ENCODE measurements at regions not wholly inside any gene's neighbourhood (a gene's known extent, or its start where the extent isn't known, plus 50 kb on each side); places are given as distances from the start of the nearest gene placed in this dataset.
"Not testable (repeated sequence)": the region's sequence is repeated elsewhere in the genome, so short reads cannot be mapped to it uniquely, and the experiment has no call there.

DNA sequence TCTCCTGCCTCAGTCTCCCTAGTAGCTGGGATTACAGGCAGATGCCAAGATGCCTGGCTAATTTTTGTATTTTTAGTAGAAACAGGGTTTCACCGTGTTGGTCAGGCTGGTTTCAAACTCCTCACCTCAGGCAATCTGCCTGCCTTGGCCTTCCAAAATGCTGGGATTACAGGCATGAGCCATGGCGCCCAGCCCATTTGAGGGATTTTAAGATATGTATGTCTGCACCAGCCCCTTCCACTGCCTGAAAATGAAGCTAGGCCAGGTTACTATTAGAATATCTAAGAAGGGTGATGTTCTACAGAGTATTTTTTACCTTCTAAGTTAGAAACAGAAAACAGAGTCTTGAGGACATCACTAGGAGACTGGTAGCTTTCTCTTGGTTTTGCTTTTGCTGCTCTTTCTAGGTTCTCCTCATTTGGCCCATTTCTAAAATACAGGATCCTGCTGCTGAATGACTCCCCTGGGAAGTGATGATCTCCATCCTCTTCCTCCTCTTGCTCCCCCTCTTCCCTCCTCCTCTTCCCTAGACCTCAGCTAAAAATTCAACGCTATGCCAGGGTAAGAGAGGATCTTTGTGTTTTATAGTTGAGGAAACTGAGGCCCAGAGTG lies 118.5 kb downstream of the MYCN start:
- DNase-seq = no peak

DNA sequence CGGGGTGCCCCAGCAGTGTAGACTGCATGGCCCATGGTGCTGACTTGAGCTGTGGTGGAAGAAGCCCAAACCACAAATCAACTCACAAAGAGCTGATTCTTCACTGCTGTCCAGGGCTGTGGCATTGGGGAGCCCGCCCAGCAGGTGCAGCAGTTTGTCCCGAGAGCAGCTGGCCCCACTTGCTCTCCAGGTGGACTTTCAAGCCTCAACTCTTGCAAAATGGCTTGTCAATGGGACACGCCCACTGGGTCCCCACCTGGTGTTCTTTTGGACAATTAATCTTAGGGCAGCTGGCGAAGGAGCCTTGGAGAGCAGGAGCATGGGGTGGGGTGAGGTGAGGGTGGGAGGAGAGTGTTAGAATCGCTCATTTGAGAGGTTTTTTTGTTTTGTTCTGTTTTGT lies 117.9 kb downstream of the MYCN start:
- DNase-seq = no peak

DNA sequence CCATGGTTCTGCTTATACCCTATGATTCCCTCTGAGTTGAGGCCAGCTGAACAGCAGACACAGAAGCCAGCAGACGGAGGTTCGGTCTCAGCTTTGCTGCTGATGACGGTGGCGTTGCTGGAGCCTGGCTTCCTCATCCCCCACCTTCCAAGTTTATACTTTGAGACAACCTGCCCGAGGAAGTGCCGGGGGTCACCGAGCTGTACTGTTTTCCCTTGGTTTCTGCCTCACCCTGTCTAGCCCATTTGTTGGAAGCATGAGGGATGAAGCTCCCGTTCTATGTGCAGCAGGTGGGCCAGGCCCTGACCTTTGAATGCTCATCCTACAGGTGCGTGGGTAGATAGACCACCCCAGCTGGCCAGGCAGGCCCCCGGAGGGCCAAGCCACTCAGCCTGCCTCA lies 117.3 kb downstream of the MYCN start:
- no peak for DNase-seq

DNA sequence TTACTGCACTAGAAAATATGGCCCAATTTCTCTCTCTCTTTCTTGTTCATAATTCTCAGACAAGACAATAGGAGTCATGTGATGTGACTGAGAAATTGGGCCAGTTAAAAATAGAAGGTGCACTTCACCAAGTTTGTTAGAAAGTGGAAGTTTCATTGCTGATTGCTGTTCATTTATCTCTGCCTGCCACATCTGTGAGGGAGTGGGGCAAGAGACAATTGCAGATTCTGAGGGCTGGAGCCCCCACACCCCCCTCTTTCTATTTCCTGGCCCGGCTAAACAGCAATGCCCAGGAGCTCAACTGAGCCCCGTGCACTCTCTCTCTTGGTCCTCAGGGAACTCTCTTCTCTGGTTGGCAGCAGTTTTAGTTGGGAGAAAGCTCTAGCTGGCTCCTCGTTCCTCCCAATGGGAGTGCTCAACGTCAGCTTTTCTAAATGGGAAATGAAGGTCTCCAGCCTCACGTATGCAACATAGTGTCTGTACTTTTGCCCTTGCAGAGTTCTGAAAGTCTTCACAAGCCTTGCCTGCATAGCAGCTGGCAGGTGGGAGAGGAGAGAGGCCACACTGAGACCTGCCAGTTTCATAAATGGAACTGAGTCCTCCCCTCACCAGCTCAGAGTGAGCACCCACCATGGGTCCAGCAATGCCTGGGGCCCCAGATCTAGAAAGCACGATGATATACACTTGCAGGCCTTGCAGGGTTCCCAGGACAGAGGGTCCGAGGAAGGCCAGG lies 115.7 kb downstream of the MYCN start:
- DNase-seq = no peak

GRCh38 chr2:16053437-16054257 lies 113.3 kb downstream of the MYCN start:
- no peak for DNase-seq

DNA sequence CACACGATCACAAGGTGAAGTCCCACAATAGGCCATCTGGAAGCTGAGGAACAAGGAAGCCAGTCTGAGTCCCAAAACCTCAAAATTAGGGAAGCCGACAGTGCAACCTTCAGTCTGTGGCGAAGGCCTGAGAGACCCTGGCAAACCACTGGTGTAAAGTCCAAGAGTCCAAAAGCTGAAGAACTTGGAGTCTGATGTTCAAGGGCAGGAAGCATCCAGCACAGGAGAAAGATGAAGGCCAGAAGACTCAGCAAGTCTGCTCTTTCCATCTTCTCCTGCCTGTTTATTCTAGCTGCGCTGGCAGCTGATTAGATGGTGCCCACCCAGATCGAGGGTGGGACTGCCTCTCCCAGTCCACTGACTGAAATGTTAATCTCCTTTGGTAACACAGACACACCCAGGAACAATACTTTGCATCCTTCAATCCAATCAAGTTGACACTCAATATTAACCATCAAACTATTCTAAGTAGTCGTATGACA lies 112.3 kb downstream of the MYCN start:
- not testable (repeated sequence) for DNase-seq

DNA sequence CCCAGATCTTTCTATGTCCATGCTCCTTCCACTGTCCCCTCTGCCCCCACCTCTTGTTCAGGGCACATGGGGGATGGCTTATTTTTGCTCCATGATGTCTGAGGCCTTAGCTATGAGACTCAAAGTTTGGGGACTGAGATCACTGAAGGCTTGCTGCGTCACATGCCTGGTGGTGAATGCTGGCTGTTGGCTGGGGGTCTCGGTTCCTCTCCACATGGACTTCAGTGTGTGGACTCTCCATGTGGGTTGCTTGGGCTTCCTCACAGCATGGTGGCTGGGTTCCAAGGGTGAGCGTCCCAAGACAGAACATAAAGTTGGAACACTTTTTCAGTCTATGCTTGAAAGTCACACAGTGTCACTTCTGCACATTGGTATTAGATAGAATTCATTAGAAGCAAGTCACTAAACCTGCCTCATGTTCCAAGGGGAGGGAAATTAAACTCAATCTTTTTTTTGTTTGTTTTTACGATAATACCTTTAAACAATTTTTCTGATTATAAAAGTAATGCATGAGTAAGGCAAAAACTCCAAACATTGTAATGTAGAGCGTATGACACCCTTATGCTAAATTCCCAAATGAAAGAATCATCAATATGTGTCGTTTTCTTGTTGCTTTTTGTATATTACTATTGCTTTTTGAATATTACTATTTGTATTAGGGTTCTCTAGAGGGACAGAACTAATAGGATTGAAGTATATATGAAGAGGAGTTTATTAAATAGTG lies 111.7 kb downstream of the MYCN start:
- no peak for DNase-seq

- DNase-seq = no peak
These were observed 110.6 kb downstream of the MYCN start for GRCh38 chr2:16050908-16051489.

DNA sequence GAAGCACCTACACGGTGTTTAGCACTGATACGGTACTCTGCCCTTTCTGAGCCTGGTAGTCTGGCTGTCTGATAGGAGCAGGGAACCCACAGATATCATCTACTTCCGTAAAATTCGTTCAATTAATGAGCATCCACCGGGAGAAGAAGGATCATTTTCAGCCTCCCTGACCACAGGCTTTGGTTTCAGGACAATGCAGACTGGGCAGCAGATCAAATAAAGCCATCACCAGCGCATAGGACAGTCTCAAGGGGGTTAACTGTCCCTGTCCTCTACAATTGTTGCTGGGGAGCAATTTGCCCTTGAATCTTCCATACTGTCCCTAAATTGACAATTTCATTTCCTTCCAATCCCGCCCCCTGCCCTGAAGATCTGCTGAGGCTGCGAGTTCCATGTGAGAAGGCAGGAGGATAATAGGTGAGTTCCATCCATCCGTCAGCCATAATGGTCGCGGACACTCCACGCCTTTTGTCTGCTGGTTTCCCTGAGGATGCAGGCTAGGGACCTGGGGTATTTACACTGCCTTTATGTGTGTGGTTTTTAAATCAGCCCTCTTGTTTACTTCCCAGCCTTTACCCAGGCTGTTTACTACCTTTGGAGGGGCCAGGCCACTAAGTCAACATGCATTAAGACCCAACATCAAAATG lies 110.0 kb downstream of the MYCN start:
- DNase-seq = no peak

DNA sequence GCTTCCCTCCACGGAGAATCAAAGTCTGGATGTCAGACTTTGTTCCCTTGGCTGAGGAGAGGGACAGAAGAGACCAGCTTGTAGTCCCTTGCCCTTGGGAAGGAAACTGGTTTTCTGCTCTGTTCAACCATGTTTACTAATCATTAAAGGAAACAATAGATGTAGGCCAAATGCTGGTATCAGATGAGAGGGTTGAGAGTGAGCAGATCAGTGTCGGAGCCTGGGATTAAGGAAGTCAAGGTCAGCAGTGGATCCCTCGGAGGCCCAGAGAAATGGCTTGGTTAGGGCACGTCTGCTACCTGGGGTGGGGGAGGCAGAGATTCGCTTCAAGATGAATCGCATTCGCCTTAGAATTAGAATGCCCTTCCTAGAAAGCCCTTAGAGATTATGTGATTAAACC lies 109.1 kb downstream of the MYCN start:
- DNase-seq = no peak

- no peak for DNase-seq
These were observed 108.1 kb downstream of the MYCN start for GRCh38 chr2:16048466-16048865.

DNA sequence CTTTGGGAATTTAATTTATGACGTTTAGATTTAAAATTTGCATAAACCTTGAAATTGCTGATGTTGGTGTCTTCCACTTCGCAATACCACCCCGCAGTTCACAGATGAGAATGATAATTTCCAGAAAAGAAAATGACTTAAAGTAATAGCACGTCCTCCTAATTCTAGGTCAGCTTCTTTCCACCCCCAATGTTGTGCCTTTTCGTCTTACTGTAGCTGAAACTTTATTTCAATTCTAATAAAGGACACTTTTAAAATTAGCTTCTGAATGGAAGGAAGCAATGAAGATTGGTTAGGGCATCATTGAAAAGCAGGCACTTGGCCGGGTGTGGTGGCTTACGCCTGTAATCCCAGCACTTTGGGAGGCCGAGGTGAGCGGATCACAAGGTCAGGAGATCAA lies 107.4 kb downstream of the MYCN start:
- no peak for DNase-seq

- no peak for DNase-seq
These were observed 106.3 kb downstream of the MYCN start for GRCh38 chr2:16046649-16047048.

DNA sequence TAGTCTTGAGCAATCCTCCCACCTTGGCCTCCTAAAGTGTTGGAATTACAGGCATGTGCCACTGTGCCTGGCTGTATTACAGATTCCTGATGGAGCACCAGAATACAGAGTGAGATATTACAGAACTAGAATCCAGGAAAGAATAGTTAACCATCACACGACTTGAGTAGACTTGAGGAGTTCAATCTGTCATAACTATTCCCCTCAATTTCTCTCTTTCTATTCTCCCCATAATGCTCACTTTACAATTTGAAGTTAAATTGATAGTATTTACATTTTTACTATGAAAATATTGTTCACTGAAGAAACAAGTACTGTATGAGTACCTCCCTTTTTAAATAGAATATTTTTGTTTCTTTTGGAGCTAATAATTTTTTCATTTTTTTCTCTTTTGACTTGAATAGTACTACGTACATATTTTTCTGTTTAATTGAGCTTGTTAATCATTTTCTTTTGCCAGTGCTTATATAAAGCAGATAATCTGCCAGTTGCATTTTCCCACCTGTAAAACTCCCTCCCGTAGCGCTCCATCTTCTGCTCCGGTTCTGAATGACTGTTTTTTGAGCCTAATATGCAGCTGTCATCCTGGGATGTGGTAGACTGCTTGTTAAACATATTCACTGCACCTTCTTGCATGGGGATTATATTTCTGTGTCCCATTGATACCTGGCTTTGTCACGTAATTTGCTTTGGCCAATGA lies 105.5 kb downstream of the MYCN start:
- DNase-seq = no peak

DNA sequence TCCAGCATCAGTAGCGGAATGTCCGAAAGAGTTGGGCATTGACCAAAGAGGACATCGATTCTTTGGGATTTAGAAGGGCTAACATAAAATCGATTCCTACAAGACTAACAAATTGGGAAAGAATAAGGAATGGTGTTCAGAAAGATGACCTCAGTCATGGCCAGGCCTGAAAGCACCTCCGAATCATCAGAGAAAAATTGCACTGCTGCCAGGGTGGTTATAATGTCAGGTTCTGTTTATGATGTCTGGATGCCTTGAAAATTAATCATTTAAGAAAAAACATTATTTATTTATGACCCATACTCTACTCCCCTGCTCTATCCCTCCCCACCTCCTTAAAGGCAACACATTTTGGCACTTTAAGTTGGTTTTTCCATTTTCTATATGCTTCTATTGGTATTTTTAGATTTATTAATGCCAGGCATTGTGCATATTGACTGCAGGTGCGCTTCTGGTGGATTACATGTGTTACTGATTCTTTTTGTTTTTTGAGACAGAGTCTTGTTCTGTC lies 104.7 kb downstream of the MYCN start:
- DNase-seq = no peak

- DNase-seq = no peak
These were observed 103.3 kb downstream of the MYCN start for GRCh38 chr2:16043627-16044026.

GRCh38 chr2:16043192-16043591 lies 102.8 kb downstream of the MYCN start:
- no peak for DNase-seq

- DNase-seq = no peak
These were observed 101.9 kb downstream of the MYCN start for GRCh38 chr2:16042201-16042700.

- DNase-seq = no peak
These were observed 100.1 kb downstream of the MYCN start for GRCh38 chr2:16040271-16041010.

DNA sequence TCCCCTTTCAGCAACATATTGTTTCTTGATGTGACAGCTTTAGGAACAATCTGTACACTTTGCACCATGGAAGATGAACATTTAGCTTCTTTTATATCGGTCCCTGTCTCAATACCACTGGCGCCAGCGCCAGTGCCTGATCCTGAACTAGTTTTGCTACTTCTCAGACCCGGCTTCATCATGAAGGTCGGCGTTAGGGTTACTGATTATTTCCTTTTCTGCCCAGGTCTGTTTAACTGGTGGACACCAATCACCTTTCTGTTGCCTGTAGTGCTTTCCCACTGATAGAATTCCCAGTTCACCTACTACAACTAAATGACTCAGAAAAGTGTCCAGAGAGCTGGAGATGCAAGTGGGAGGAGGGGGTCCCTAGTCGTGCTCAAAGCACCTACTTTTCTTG lies 99.5 kb downstream of the MYCN start:
- no peak for DNase-seq

All from NCI-H1048 (cell line).